Tibial artery (tissue), 4 donors: ENCODE measurements at regions not wholly inside any gene's neighbourhood (a gene's known extent, or its start where the extent isn't known, plus 50 kb on each side); places are given as distances from the start of the nearest gene placed in this dataset.

Source experiments
- DNase-seq, 2 donors: peaks; one replicate each; pipeline ENCODE4 v3.0.0-alpha.2; 2019
- H3K27ac ChIP-seq, 2 donors: fragments of 200-600 bp; sonication (generic) in 1 of 2; 1 replicate in 1 of 2; 2 replicates in 1 of 2; pipeline ENCODE4 v1.5.1; 2018 to 2019; ENCODE audit warnings: mild to moderate bottlenecking in 1 of 2
- H3K27me3 ChIP-seq, 2 donors: fragments of 200-600 bp; sonication (generic) in 1 of 2; one replicate each; pipeline versions ENCODE4 v1.5.1 to v1.6.0; 2016 to 2019
- H3K36me3 ChIP-seq, 3 donors: fragments of 200-600 bp; sonication (generic) in 2 of 3; one replicate each; pipeline ENCODE4 v1.5.1; 2016 to 2019; ENCODE audit warnings: mild to moderate bottlenecking in 2 of 3
- H3K4me1 ChIP-seq, 4 donors: fragments of 200-600 bp; sonication (generic) in 2 of 4; 1 replicate in 3 of 4; 2 replicates in 1 of 4; pipeline ENCODE4 v1.5.1; 2016 to 2019
- H3K4me3 ChIP-seq, 2 donors: fragments of 200-600 bp; sonication (generic) in 1 of 2; 1 replicate in 1 of 2; 2 replicates in 1 of 2; pipeline ENCODE4 v1.5.1; 2018 to 2019; ENCODE audit warnings: mild to moderate bottlenecking in 2 of 2
- H3K9me3 ChIP-seq, 3 donors: fragments of 200-600 bp; sonication (generic) in 1 of 3; one replicate each; pipeline ENCODE4 v1.5.1; 2016 to 2019
- CTCF ChIP-seq, 2 experiments: fragments of 200-600 bp in 1 of 2; fragments of 450-650 bp in 1 of 2; IDR thresholded peaks; one replicate each; pipeline ENCODE4 v1.5.1; 2017 to 2019; ENCODE audit warnings: antibody characterized with exemption in 2 of 2, mild to moderate bottlenecking in 1 of 2, moderate library complexity in 1 of 2
- intact Hi-C: fragments of 100-400 bp; cut with DNase I; formaldehyde crosslinking; loops from one replicate; pipeline ENCODE4 v1.15.0; 2023; ENCODE audit warnings: low total_unique reads

- Histone ChIP-seq H3K27ac (no peak overlapping the region), H3K4me1 (no peaks in the 10 kb centered on the region), H3K27me3 (no peaks in the 10 kb centered on the region), H3K4me3 (no peak overlapping the region), H3K9me3 (no peaks in the 10 kb centered on the region), H3K36me3 (no peaks in the 10 kb centered on the region)
- intact Hi-C loops, result no loop called here
- TF ChIP-seq CTCF (IDR thresholded peaks at IDR 0.05), result no peak
- DNase-seq, result no peak
Measured at GRCh38 chr21:28247454-28248020, 745.1 kb downstream of the LTN1 start.

- Histone ChIP-seq H3K27me3 (no peaks in the 10 kb centered on the region), H3K36me3 (no peaks in the 10 kb centered on the region), H3K4me3 (no peak overlapping the region), H3K27ac (no peak overlapping the region), H3K9me3 (no peaks in the 10 kb centered on the region), H3K4me1 (peaks cover 0 to 27% (median 13%) of the 10 kb centered on the region in 4 donors)
- intact Hi-C loops, result no loop called here
- no peak for DNase-seq
- TF ChIP-seq CTCF (IDR thresholded peaks at IDR 0.05), result no peak
Measured at GRCh38 chr21:28240586-28240985, 752.1 kb downstream of the LTN1 start.

- no peak overlapping the region for H3K27ac ChIP-seq
- no peaks in the 10 kb centered on the region for H3K9me3 ChIP-seq
- TF ChIP-seq CTCF (IDR thresholded peaks at IDR 0.05), result no peak
- intact Hi-C loops, result no loop called here
- DNase-seq, result peak; percentile 51 to 74
- no peaks in the 10 kb centered on the region for H3K36me3 ChIP-seq
- no peaks in the 10 kb centered on the region for H3K27me3 ChIP-seq
- H3K4me3 ChIP-seq, result no peak overlapping the region
- peaks cover 0 to 27% (median 13%) of the 10 kb centered on the region in 4 donors for H3K4me1 ChIP-seq
Measured at GRCh38 chr21:28239340-28239739, 753.3 kb downstream of the LTN1 start.

GRCh38 chr21:28237661-28238060 lies 755.0 kb downstream of the LTN1 start:
- H3K4me1 ChIP-seq, result peaks cover 0 to 27% (median 13%) of the 10 kb centered on the region in 4 donors
- TF ChIP-seq CTCF (IDR thresholded peaks at IDR 0.05), result no peak
- H3K9me3 ChIP-seq, result no peaks in the 10 kb centered on the region
- H3K4me3 ChIP-seq, result no peak overlapping the region
- DNase-seq, result peak in 1 of 2 donors; percentile 35
- intact Hi-C loops, result no loop called here
- no peaks in the 10 kb centered on the region for H3K36me3 ChIP-seq
- no peak overlapping the region for H3K27ac ChIP-seq
- no peaks in the 10 kb centered on the region for H3K27me3 ChIP-seq

GRCh38 chr21:28235169-28235895 lies 757.3 kb downstream of the LTN1 start:
- Histone ChIP-seq H3K27me3 (no peaks in the 10 kb centered on the region), H3K9me3 (no peaks in the 10 kb centered on the region), H3K4me3 (no peak overlapping the region), H3K27ac (no peak overlapping the region), H3K4me1 (peaks cover 0 to 27% (median 13%) of the 10 kb centered on the region in 4 donors), H3K36me3 (no peaks in the 10 kb centered on the region)
- intact Hi-C loops, result no loop called here
- peak; percentile 27 to 66 for DNase-seq
- no peak for TF ChIP-seq CTCF (IDR thresholded peaks at IDR 0.05)
